ENCODE measurements at regions not wholly inside any gene's neighbourhood (a gene's known extent, or its start where the extent isn't known, plus 50 kb on each side); places are given as distances from the start of the nearest gene placed in this dataset.
"Not testable (repeated sequence)": the region's sequence is repeated elsewhere in the genome, so short reads cannot be mapped to it uniquely, and the experiment has no call there.

DNA sequence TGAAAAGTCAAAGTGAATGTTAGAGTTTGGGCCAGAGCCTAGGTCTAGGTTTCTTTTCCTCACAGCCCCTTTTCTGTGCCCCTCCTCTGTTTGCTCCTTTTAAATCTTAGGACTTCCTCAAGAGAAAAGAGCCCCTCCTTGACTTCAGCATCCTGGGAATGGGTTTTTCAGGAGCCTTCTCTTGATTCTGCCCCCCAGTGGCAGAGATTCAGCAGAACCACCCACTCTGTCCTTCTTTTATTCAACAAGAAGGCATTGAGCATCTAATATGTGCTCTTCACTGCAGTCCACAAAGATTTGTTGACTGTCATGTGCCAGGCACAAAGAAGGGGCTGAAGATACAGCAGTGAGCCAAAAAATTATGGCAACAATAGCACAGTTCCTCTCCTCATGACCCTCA is 270.8 kb upstream of the CDH5 start:
- no peak for DNase-seq (ENCODE audit: low read depth)

DNA sequence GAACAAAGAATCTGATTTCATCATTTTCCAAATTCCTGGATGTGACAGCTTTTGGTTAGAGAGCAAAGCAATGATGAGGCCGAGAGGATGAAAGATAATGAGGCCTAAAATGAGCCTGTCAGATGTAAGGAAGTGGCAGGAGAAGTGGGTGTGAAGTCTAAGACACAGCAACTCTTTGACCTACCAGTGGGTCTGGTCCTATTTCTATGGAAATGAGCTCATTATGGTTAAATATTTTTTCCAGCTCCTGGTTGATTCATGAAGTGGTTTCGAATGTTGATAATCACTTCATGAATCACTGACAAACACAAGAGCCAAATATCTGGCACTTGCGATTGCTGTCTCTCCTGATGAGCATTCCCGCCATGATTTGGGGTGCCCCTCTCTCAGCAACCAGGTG is 273.3 kb upstream of the CDH5 start:
- no peak for DNase-seq (ENCODE audit: low read depth)

DNA sequence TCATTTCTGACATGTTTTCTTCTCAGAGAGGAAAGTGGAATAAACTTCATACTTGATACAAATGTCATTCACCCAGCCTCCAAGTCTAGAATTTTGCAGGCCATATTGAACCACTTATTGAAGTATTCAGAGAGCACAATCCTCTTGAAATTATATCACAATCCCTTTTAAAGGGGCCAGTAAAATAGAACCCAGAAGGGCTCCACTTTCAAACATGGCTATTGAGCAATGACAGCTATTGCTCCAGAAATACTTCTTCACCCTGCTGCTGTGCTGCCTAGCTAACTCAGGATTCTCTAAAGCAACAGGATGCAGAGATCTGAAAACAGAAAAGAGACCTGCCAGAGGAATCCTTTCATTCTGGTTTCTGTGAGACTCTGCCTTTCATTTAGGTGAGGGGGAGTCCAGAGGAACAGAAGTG is 275.0 kb upstream of the CDH5 start:
- DNase-seq (ENCODE audit: low read depth) = no peak

DNA sequence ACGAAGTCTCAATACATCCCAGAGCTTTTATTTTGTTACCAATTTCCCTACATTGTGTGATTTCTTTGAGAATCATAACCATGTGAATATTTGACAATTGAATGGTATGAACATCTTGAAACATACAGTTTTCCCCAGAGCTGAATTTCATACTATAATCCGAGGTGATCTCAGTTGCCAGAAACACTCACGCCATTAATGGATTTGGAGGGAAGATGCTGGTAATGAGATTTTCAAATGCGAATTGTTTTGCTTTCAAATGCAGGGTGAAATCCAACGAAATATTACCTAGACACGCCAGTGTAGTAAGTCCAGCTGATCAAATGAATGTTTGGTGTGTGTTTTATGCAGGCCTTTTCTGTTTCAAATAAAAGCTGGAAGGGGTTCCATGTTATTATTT is 277.8 kb upstream of the CDH5 start:
- no peak for DNase-seq (ENCODE audit: low read depth)

DNA sequence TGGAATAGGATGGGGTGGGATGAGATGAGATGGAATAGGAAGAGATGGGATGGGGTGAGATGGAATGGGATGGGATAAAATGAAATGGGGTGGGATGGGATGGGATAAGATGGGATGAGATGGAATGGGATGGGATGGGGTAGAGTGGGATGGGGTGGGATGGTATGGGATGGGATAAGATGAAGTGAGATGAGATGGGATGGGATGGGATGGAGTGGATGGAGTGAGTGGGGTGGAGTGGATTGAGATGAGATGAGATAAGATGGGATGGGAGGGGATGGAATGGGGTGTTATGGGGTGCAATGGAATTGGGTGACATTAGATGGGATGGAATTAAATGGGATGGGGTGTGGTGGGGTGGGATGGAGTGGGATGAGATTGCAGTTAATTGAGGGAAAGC is 279.2 kb upstream of the CDH5 start:
- DNase-seq (ENCODE audit: low read depth) = no peak

DNA sequence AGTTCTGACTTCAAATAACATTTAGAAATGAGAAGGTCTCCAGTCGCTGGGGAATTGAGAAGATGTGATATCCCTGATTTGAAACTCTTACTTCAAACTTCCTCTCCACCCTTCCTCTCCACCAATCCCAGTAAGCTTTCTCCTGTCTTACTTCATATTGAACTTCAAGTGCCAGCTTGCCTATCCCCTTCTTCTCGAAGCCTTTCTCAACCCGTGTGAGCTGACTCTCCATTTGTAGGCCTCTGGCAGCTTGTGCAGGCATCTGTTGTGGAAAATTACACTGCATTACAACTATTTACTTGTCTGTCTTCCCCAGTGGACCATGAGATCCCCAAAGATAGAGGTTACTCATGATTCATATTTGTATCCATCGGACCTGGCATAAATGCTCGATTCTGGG is 280.8 kb upstream of the CDH5 start:
- DNase-seq (ENCODE audit: low read depth) = no peak

DNA sequence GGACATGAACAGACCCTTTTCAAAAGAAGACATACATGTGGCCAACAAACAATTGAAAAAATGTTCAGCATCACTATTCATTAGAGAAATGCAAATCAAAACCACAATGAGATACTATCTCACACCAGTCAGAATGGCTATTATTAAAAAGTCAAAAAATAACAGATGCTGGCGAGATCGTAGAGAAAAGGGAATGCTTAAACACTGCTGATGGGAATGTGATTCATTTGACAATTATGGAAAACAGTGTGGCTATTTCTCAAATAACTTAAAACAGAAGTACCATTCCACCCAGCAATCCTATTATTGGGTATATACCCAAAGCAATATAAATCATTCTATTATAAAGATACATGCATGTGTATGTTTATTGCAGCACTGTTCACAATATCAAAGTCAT is 281.8 kb upstream of the CDH5 start:
- not testable (repeated sequence) for DNase-seq (ENCODE audit: low read depth)

DNA sequence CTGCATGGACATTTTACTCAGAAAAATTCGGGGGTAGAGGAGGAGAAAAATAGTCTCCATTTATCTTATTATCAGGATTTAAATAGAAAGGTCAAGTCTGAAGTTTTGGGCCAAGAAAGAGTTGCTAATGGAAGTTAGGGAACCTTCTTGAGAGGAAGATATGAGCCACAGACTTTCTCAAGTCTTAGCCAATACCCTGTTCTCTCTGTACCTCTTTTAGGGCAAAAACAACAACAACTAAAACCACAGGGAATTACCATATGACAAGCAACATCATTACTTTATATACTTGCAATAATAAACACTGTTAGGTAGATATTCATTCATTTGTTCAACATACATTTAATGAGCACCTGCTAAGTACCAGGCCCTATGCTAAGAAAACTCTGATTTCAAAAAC is 282.2 kb upstream of the CDH5 start:
- DNase-seq (ENCODE audit: low read depth) = no peak

DNA sequence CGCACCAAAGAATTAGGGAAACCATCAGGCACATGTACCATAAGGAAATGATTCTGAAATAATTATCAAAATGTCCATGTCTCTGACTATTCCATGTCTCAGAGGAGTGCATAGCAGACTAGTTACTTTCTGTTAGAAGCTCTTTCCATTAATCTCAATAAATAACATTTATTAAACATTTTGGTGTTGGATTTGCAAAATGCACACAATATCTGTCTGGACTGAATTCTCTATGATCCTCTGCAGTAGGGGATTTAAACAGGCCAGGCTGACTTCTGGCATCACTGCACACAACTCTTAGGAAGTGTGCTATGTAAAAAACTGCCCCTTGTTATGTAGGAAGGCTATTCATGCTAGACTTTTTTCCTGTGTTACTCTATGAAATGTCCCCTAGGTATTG is 283.3 kb upstream of the CDH5 start:
- DNase-seq (ENCODE audit: low read depth) = no peak

DNA sequence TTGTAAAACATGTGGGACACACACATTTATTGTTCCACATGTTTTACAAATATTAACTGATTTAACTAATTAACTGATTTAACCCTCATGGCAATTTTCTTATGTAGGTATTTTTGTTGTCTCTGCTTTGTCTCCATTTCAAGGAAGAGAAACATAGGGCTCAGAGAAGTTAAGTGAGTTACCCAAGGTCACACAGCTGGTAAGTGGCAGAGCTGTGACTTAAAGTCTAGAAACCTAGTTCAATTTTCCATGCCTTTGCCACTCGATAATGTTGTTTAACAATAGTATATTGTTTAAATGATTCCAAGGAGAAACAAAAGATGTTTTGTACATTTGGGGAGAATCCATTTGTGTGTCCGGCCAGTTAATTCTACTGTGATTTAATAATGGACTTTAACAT is 284.1 kb upstream of the CDH5 start:
- no peak for DNase-seq (ENCODE audit: low read depth)

DNA sequence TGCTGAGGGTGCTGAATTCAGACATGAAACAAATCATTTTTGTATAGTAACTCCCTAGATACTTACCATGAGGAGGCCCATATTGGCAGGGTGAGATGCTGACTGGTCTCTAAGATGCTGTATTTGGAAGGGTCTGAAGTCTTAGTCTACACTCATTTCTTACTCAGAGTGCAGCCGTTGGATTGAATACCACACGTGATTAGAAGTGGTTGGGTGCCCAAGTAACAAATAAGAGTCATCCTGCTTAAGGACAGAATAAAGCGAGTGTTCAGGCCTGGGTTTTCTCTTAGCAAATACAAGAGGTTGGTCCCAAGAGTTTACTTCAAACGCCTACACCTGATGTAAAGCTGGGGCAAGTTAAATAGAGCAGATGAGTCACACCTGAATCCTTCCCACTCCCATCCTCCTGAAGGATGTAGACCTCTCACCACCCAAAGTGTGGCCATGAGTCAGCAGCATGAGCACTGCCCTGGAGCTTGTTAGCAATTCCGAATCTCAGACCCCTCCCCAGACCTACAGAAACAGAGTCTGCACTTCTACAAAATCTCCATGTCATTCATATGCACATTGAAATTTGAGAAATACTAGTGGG is 284.6 kb upstream of the CDH5 start:
- DNase-seq (ENCODE audit: low read depth) = no peak

DNA sequence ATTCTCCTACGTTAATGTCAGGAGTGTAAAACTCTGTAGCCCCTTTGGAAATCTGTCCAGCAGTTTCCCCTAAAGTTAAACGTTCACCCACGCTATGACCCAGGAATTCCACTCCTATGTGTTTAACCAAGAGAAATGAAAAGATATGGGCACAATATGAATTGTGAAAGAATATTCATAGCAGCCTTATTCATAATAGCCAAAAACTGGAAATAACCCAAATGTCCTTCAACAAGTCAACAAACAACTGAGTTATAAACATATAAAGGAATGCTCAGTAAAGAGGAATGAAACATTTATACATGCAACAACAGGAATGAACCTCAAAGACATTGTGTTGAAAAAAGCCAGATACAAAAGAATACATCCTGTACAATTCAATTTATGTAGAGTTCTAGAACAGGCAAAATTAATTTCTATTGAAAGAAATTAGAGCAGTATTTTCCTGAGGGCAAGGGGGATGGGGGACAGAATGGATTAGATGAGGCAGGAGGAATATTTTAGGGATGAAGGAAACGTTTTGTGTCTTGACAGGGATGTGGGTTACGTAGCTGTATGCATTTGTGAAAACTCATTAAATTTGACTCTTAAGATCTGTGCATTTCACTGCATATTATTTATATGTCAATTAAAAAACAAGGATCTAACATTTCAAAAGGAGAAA is 286.7 kb upstream of the CDH5 start:
- DNase-seq (ENCODE audit: low read depth) = no peak

DNA sequence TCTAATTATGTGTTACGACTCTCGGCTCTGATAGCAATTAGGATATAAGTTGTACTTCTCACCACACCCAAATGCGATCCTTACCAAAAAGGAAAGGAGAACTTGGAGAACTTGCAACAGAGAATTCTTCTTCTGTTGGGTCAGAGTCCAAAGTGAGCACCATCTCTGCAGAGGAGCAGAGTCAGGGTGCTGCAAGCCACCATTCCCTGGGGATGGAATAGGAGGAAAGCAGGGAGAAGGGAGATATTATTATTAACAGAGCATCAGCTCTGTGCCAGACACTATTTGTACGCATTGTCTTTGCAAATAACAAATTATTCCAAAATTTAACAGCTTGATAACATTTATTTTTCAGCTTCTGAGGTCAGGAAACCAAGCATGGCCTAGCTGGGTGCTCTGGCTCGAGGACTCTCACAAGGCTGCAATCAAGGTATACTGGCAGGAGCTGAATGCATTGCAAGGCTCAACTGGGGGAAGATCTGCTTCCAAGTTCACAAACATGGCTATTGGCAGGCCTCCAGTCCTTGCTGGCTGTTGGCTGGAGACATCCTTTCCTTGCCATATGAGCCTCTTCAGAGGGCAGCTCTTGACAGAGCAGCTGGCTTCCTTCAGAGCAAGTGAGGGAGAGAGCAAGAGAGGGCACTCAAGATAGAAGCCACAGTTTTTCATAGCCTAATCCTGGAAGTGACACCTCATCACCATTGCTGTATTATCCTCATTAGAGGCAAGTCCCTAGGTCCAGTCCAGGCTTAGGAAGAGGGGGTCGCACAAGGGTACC is 296.2 kb upstream of the CDH5 start:
- DNase-seq (ENCODE audit: low read depth) = no peak

DNA sequence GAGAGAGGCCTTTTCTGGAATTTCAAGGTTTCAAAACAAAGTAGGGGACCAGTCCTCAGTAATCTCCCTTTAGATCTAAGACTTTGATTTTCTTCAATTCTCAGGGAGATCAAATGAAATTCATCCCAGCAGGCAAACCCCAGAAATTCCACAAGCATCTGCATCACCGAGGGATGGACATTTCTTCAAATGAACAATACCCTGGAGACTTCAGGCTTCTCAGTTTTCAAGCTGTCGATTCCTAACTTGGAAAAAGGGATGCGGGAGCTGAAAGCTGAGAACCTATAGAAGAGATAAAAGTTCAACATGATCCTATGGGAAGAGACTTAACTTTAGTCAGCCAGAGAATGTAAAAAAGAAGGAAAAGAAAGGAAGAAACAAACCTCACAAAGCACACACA is 296.9 kb upstream of the CDH5 start:
- no peak for DNase-seq (ENCODE audit: low read depth)

DNA sequence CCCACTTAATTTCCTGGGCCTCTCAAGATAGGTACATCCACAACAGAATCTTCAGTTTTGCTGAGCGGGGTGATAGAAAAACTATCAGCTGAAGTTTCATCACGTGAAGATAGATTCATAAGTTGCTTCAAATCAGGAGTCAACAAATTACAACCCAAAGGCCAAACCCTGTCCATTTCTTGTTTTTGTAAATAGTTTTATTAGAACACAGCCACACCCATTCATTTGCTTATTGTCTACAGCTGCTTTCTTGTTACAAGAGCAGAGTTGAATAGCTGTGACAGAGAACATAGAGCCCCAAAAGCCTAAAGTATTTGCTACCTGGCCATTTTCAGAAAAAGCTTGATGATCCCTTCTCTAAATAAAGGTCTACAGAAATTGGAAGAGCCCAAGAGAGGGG is 300.1 kb upstream of the CDH5 start:
- no peak for DNase-seq (ENCODE audit: low read depth)

DNA sequence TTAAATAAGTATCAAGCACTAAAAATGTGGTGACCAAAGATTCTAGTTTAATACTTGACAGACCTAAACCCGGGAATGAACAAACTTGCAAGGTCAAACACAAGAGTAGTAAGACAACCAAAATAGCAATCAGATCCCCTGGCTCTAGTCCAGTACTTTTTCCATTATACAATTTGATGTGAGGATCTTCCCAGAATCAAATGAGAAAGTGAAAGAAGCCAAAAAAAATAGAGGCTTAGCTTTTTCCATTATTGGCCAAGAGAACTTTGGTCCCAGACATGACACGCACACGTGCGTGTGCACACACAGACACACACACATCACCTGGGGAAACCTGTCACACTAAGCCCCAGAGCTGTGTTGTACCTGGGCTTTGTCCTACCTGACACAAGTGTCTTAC is 300.6 kb upstream of the CDH5 start:
- no peak for DNase-seq (ENCODE audit: low read depth)

DNA sequence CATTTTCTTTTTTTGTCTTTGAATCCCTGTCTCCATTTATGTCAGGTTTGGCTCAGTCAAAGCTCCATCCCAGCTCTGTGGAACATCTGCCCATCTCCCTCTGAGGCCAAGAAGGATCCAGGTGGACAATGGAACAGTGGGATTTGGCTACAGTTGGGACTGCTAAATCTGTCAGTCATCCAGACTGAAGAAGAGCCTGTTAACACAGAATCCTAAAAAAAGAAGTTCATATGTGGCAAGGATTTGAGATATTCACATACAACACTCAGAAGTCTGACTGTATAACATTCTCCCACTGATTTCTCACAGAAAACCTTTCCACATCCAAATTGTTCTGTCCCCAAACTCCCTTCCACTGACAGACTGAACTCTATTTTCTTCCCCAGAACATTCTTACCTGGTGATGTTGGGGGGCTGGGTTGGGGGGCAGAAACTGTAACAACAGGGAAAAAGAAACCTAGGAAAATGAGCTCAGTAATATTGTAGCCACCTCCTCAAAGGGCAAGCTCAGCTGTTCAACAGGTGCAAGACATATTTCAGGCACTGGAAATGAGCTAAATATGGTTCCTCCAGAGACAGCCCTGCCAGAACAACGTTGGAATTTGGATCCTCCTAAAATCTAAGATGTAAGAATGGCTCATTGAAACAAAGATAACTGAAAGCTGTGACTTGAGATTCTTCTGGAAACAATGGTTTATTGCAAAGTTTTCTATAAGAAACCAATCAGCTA is 301.5 kb upstream of the CDH5 start:
- no peak for DNase-seq (ENCODE audit: low read depth)

DNA sequence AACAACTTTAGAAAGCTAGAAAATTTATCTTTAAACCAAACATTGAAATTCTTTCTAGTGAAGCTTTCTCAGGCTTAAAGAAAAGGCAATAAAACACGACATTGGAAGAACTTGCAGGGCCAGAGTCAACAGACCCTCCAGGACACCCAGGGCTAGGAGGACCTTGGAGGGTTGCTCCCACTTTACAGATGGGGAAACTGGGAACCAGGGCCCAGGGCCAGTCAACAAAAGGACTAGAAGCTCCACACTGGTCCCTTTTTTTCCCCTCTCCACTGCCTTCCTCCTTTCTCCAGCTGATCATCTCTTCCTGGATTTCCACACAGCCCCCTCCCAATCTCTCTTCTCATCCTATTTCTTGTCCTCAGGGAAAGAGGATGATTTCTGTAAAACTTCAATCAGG is 307.7 kb upstream of the CDH5 start:
- no peak for DNase-seq (ENCODE audit: low read depth)

DNA sequence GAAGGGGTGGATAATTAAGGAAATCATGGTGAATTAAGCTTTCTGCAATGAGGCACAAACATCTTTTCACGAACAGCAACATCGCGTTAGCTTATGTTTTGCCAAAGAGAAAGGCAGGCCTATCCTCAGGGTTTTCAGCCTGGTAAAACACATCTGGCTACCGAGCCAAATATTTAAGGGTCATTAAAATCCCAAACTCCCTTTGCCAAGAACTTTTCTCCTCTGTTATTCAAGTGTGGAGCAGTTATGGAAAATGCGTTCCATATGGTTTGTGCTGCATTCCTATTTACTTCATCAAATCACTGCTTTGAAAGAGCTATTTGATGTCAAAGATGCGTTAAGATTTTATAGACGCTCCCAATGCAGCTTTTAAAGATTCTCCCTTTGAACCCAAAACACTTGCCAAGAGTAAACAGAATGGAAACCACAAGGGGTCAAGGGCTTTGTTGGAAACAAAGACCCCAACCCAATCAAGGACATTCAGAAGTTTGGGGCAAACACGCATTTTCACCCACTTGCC is 308.3 kb upstream of the CDH5 start:
- DNase-seq (ENCODE audit: low read depth) = no peak

DNA sequence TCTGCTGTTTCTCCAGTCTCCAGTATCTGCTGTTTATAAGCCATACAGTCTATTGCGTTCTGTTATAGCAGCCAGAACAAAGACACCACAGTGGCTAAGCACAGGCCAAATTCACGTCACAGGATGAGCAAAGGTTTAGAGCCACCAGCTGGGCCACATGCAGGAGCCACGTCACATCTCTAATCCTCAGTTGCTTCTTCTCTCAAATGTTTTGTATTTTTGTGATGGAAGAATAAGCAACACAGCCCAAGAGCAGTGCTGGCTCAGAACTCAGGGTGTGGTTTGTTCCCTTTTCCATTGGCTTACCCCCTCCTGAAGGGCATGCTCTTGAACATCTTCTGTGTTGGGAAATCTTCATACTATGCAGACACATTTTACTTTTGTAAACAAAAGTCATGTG is 309.4 kb upstream of the CDH5 start:
- DNase-seq (ENCODE audit: low read depth) = no peak

DNA sequence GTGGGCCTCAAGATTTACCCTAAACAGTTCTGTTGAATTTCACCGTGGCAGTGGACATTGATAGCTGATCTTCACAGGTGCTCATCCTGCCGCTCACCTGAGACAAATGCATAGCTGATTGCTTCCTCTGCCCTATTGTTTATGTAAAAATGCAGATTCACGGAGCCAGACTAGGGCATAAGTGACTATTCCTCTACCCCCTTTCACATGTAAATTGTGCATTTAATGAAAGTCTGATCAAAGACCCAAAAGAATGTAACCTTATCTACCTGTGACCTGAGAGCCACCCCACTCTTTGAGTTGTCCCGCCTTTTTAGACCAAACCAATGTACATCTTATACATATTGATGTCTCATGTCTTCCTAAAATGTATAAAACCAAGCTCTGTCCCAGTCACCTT is 312.4 kb upstream of the CDH5 start:
- DNase-seq (ENCODE audit: low read depth) = no peak

DNA sequence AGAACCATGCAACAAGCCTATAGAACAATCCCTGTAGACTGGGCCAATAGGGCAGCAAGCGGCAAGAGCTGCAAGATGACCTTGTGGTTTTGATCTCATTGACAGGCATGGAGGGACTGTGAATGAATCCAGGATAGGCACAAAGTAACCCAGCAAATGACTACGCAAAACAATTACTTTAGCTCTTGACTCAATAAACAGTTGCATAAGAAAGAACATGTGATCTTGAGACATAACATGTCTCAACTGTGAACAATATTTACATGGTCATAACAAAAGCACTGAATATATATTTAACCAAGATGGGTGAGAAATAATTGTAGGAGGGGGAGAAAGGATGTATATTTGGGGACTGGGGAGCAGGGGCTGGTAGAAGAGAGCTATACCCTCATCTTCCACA is 313.7 kb upstream of the CDH5 start:
- DNase-seq (ENCODE audit: low read depth) = no peak

DNA sequence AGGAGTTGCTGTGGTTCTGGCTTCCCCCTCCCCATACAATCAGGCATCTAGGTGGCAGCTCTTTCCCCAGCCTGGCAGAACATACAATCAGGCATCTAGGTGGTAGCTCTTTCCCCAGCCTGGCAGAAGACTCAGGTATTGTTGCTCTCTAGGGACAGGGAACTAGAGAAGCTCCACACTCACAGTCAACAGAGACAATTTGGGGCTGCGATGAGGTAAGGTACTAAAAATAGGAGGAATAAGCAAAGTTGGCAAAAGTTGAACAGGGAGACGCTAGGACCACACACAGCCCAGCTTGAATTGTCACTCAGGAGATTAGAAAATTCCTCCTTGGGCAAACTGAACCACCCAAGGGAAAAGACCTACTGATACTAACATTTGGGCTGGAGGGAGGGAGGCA is 315.5 kb upstream of the CDH5 start:
- no peak for DNase-seq (ENCODE audit: low read depth)
